HepG2 (cell line): ENCODE measurements at regions not wholly inside any gene's neighbourhood (a gene's known extent, or its start where the extent isn't known, plus 50 kb on each side); places are given as distances from the start of the nearest gene placed in this dataset.

Experiments
- ATAC-seq: fragments of 200-7000 bp; cut with Tn5 transposase; 3 replicates; pipeline ENCODE4 v1.9.1; 2020; ENCODE audit warnings: mild to moderate bottlenecking, moderate library complexity
- BruUV-seq: library from RNA; stranded (reverse); fragments of 400-500 nt; replicated peaks from 2 replicates; lab custom pipeline; 2021; lab: Mats Ljungman, UMichigan
- CTCF ChIA-PET: fragments of 300-600 bp; formaldehyde crosslinking; extraction: SDS; loops from one replicate; lab custom pipeline; 2021; ENCODE audit warnings: low total read pairs, inconsistent platforms, low intra/inter-chr PET ratio; lab: Yijun Ruan, JAX
- POLR2A ChIA-PET: fragments of 350-600 bp; sonication (Branson Sonifier 250); formaldehyde crosslinking; loops from one replicate; lab custom pipeline; 2020; ENCODE audit warnings: antibody characterized with exemption, inconsistent platforms; lab: Yijun Ruan, JAX
- DNase-seq: peaks from one replicate; pipeline ENCODE4 v3.0.0-alpha.2; 2015; ENCODE audit warnings: low spot score
- FAIRE-seq: peaks from 3 replicates; lab custom pipeline; 2011; peaks lifted over from hg19 to GRCh38; lab: Jason Lieb, UNC
- H2AFZ ChIP-seq: one replicate; pipeline ENCODE4 v1.6.1; 2011; ENCODE audit warnings: low read length, inconsistent platforms
- H3K27ac ChIP-seq: fragments of 300-600 bp; 3 replicates; pipeline ENCODE4 v1.8.0; 2011; ENCODE audit warnings: mixed run types, mild to moderate bottlenecking, mixed read lengths, low read length, inconsistent platforms; ENCODE audit not compliant: insufficient read depth; ENCODE audit errors: extremely low read length
- H3K27me3 ChIP-seq, 2 experiments: fragments of 200-600 bp in 1 of 2; 2 replicates in 1 of 2; 3 replicates in 1 of 2; pipeline versions ENCODE4 v1.6.0 to v1.8.0; 2011; ENCODE audit warnings: low read length in 2 of 2, mild to moderate bottlenecking in 2 of 2, moderate library complexity in 2 of 2, inconsistent platforms in 1 of 2; ENCODE audit not compliant: insufficient read depth in 2 of 2, control insufficient read depth in 1 of 2
- H3K36me3 ChIP-seq, 2 experiments: fragments of 200-600 bp in 1 of 2; replicated peaks in 1 of 2; 2 replicates in 1 of 2; 3 replicates in 1 of 2; pipeline versions ENCODE4 v1.5.1 to v1.8.0; 2011; ENCODE audit warnings: low read length in 2 of 2, inconsistent platforms in 1 of 2; ENCODE audit not compliant: insufficient read depth in 2 of 2, control insufficient read depth in 1 of 2
- H3K4me1 ChIP-seq: 2 replicates; pipeline ENCODE4 v1.5.1; 2012; ENCODE audit warnings: low read length, inconsistent platforms; ENCODE audit not compliant: insufficient read depth
- H3K4me2 ChIP-seq: 2 replicates; pipeline ENCODE4 v1.6.0; 2011; ENCODE audit warnings: low read depth, low read length, inconsistent platforms
- H3K4me3 ChIP-seq, 3 experiments: fragments of 200-600 bp in 1 of 3; sonication (generic), shearing (Covaris generic) in 1 of 3; replicated peaks in 1 of 3; 2 replicates each; pipeline ENCODE4 v1.5.1; 2011 to 2016; ENCODE audit warnings: low read length in 3 of 3, inconsistent platforms in 2 of 3, low read depth in 2 of 3, mild to moderate bottlenecking in 2 of 3, control low read depth in 1 of 3, mixed read lengths in 1 of 3; ENCODE audit not compliant: insufficient read depth in 1 of 3
- H3K79me2 ChIP-seq: one replicate; pipeline ENCODE4 v1.6.1; 2011; ENCODE audit warnings: low read length, inconsistent platforms; ENCODE audit not compliant: insufficient read depth
- H3K9ac ChIP-seq: 2 replicates; pipeline ENCODE4 v1.6.0; 2011; ENCODE audit warnings: mild to moderate bottlenecking, low read depth, low read length, inconsistent platforms; ENCODE audit not compliant: insufficient read depth
- H3K9me3 ChIP-seq: 2 replicates; pipeline ENCODE4 v1.5.1; 2012; ENCODE audit warnings: mild to moderate bottlenecking, low read length
- H4K20me1 ChIP-seq: 2 replicates; pipeline ENCODE4 v1.6.0; 2011; ENCODE audit warnings: inconsistent platforms, mild to moderate bottlenecking, low read length, moderate library complexity; ENCODE audit not compliant: insufficient read depth
- ARID2 ChIP-seq: sonication (generic); formaldehyde crosslinking; IDR thresholded peaks from 2 replicates; pipeline ENCODE4 v1.8.1; 2022; ENCODE audit warnings: mild to moderate bottlenecking, missing genetic modification reagents, borderline replicate concordance
- ATM ChIP-seq: fragments of 450-650 bp; IDR thresholded peaks from 2 replicates; pipeline ENCODE4 v1.7.1; 2017; ENCODE audit warnings: mild to moderate bottlenecking, borderline replicate concordance
- CEBPG ChIP-seq: IDR thresholded peaks from 2 replicates; pipeline ENCODE4 v1.6.1; 2016
- GATAD2A ChIP-seq: IDR thresholded peaks from 2 replicates; pipeline ENCODE4 v1.6.1; 2016
- KMT2A ChIP-seq: sonication (generic); formaldehyde crosslinking; IDR thresholded peaks from 2 replicates; pipeline ENCODE4 v1.4.0; 2020; ENCODE audit warnings: missing genetic modification reagents
- NFATC3 ChIP-seq: sonication (generic); formaldehyde crosslinking; IDR thresholded peaks from 2 replicates; pipeline ENCODE4 v1.5.1; 2020; ENCODE audit warnings: mild to moderate bottlenecking, missing genetic modification reagents
- TP53 ChIP-seq: sonication (generic); formaldehyde crosslinking; conservative IDR thresholded peaks from 2 replicates; pipeline ENCODE4 v1.4.0; 2020; ENCODE audit warnings: missing genetic modification reagents
- TRIM24 ChIP-seq: sonication (generic); formaldehyde crosslinking; IDR thresholded peaks from 2 replicates; pipeline ENCODE4 v1.8.0; 2022; ENCODE audit warnings: mild to moderate bottlenecking, missing genetic modification reagents
- ZMAT3 ChIP-seq: sonication (generic); formaldehyde crosslinking; conservative IDR thresholded peaks from 2 replicates; pipeline ENCODE4 v1.7.0; 2021; ENCODE audit warnings: missing genetic modification reagents
- ZNF670 ChIP-seq: sonication (generic); formaldehyde crosslinking; IDR thresholded peaks from 2 replicates; pipeline ENCODE4 v1.8.0; 2022; ENCODE audit warnings: mild to moderate bottlenecking, missing genetic modification reagents, borderline replicate concordance
- ZNF746 ChIP-seq: sonication (generic); formaldehyde crosslinking; IDR thresholded peaks from 2 replicates; pipeline ENCODE4 v1.8.0; 2022; ENCODE audit warnings: mild to moderate bottlenecking, missing genetic modification reagents
- ZNF75D ChIP-seq: sonication (generic); formaldehyde crosslinking; IDR thresholded peaks from 2 replicates; pipeline ENCODE4 v1.8.1; 2023; ENCODE audit warnings: missing genetic modification reagents, mild to moderate bottlenecking, borderline replicate concordance
- WGBS: methylation state at CpG from one replicate; pipeline ENCODE4 v1.1.6; 2017; ENCODE audit warnings: low lambda C conversion rate; 5-methylcytosine and 5-hydroxymethylcytosine counted together
- in situ Hi-C: cut with HindIII; loops from 2 replicates; pipeline ENCODE4 v1.10.0; 2017; ENCODE audit warnings: low pct_unique_long_range_greater_than_20kb; ENCODE audit not compliant: extremely low pct_ligation_motif_present
- intact Hi-C: fragments of 100-400 bp; cut with micrococcal nuclease; formaldehyde crosslinking; loops from one replicate; pipeline ENCODE4 v1.10.0; 2022; ENCODE audit not compliant: unreplicated experiment
- TF ChIP-seq, protein P1 (sequence below): sonication (generic); formaldehyde crosslinking; IDR thresholded peaks from 2 replicates; pipeline ENCODE4 v1.8.1; 2023; ENCODE audit warnings: mild to moderate bottlenecking, inconsistent platforms, moderate library complexity, missing genetic modification reagents, borderline replicate concordance
- TF ChIP-seq, protein P2 (sequence below): sonication (generic); formaldehyde crosslinking; IDR thresholded peaks from 2 replicates; pipeline ENCODE4 v1.8.1; 2023; ENCODE audit warnings: missing genetic modification reagents, inconsistent platforms, borderline replicate concordance
- TF ChIP-seq, protein P3 (sequence below): sonication (generic); formaldehyde crosslinking; IDR thresholded peaks from 2 replicates; pipeline ENCODE4 v1.4.0; 2020; ENCODE audit warnings: mild to moderate bottlenecking, low read depth, missing genetic modification reagents
- TF ChIP-seq, protein P4 (sequence below): sonication (generic); formaldehyde crosslinking; IDR thresholded peaks from 2 replicates; pipeline ENCODE4 v1.5.0; 2020; ENCODE audit warnings: mild to moderate bottlenecking, missing genetic modification reagents
- TF ChIP-seq, protein P5 (sequence below): IDR thresholded peaks from 2 replicates; pipeline ENCODE4 v1.6.1; 2016; ENCODE audit warnings: mild to moderate bottlenecking, missing biosample characterization, missing genetic modification reagents

DNA sequence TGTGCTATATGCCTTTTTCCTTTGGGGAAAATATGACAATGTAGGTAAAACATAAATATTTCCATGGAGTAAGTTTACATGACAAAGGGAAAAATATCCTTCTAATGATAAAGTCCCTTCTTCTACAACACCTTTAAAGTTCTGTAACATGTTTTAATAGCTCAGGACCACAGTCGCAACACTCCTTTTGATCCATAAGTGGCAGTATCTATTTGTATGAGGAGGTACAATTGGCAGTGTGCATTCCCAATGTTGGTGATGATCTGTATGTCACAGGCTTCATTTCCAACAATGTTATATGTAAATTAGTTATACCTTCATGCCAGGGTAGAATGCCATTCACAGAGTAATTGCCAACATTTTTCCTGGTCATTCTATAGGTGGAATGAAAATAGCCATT is 127.1 kb upstream of the CCNH start:
- ATAC-seq: no peak
- Histone ChIP-seq H3K36me3 (no peaks in the 10 kb centered on the region), H3K9ac (no peak overlapping the region)
- in situ Hi-C loops: no loop called here
- CTCF ChIA-PET: no interaction called here
- TF ChIP-seq ATM (no peak), ZMAT3 (CRISPR knock-in tag) (no peak), ARID2 (CRISPR knock-in tag) (no peak), TP53 (no peak), NFATC3 (CRISPR knock-in tag) (no peak), GATAD2A (CRISPR knock-in tag) (no peak), KMT2A (CRISPR knock-in tag) (no peak), ZNF75D (CRISPR knock-in tag) (no peak), ZNF746 (CRISPR knock-in tag) (no peak), ZNF670 (CRISPR knock-in tag) (no peak), CEBPG (CRISPR knock-in tag) (no peak), TRIM24 (CRISPR knock-in tag) (no peak)
- TF ChIP-seq, protein P1, sequence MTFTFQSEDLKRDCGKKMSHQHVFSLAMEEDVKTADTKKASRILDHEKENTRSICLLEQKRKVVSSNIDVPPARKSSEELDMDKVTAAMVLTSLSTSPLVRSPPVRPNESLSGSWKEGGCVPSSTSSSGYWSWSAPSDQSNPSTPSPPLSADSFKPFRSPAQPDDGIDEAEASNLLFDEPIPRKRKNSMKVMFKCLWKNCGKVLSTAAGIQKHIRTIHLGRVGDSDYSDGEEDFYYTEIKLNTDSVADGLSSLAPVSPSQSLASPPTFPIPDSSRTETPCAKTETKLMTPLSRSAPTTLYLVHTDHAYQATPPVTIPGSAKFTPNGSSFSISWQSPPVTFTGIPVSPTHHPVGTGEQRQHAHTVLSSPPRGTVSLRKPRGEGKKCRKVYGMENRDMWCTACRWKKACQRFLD (CRISPR knock-in tag): no peak
- TF ChIP-seq, protein P2, sequence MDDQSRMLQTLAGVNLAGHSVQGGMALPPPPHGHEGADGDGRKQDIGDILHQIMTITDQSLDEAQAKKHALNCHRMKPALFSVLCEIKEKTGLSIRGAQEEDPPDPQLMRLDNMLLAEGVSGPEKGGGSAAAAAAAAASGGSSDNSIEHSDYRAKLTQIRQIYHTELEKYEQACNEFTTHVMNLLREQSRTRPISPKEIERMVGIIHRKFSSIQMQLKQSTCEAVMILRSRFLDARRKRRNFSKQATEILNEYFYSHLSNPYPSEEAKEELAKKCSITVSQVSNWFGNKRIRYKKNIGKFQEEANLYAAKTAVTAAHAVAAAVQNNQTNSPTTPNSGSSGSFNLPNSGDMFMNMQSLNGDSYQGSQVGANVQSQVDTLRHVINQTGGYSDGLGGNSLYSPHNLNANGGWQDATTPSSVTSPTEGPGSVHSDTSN (CRISPR knock-in tag): no peak
- TF ChIP-seq, protein P3, sequence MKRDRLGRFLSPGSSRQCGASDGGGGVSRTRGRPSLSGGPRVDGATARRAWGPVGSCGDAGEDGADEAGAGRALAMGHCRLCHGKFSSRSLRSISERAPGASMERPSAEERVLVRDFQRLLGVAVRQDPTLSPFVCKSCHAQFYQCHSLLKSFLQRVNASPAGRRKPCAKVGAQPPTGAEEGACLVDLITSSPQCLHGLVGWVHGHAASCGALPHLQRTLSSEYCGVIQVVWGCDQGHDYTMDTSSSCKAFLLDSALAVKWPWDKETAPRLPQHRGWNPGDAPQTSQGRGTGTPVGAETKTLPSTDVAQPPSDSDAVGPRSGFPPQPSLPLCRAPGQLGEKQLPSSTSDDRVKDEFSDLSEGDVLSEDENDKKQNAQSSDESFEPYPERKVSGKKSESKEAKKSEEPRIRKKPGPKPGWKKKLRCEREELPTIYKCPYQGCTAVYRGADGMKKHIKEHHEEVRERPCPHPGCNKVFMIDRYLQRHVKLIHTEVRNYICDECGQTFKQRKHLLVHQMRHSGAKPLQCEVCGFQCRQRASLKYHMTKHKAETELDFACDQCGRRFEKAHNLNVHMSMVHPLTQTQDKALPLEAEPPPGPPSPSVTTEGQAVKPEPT (CRISPR knock-in tag): no peak
- TF ChIP-seq, protein P4, sequence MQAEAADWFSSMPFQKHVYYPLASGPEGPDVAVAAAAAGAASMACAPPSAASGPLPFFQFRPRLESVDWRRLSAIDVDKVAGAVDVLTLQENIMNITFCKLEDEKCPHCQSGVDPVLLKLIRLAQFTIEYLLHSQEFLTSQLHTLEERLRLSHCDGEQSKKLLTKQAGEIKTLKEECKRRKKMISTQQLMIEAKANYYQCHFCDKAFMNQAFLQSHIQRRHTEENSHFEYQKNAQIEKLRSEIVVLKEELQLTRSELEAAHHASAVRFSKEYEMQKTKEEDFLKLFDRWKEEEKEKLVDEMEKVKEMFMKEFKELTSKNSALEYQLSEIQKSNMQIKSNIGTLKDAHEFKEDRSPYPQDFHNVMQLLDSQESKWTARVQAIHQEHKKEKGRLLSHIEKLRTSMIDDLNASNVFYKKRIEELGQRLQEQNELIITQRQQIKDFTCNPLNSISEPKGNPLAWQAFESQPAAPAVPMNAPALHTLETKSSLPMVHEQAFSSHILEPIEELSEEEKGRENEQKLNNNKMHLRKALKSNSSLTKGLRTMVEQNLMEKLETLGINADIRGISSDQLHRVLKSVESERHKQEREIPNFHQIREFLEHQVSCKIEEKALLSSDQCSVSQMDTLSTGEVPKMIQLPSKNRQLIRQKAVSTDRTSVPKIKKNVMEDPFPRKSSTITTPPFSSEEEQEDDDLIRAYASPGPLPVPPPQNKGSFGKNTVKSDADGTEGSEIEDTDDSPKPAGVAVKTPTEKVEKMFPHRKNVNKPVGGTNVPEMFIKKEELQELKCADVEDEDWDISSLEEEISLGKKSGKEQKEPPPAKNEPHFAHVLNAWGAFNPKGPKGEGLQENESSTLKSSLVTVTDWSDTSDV (CRISPR knock-in tag): no peak
- TF ChIP-seq, protein P5, sequence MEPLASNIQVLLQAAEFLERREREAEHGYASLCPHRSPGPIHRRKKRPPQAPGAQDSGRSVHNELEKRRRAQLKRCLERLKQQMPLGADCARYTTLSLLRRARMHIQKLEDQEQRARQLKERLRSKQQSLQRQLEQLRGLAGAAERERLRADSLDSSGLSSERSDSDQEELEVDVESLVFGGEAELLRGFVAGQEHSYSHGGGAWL: no peak
- TF ChIP-seq, all 625 proteins: peak for 0
- Histone ChIP-seq H3K79me2 (no peaks in the 10 kb centered on the region), H3K27me3 (no peaks in the 10 kb centered on the region), H3K4me1 (no peaks in the 10 kb centered on the region), H4K20me1 (no peaks in the 10 kb centered on the region), H3K9me3 (no peaks in the 10 kb centered on the region), H3K27ac (no peak overlapping the region), H2AFZ (no peak overlapping the region), H3K4me2 (no peak overlapping the region), H3K4me3 (no peak overlapping the region)
- POLR2A ChIA-PET: no interaction called here
- BruUV-seq: no TSS peak
- no peak for DNase-seq
- intact Hi-C loops: no loop called here
- FAIRE-seq: no peak
- 13% methylated on average over 1 of the region's 1 CpG for WGBS
